ENCODE measurements at regions not wholly inside any gene's neighbourhood (a gene's known extent, or its start where the extent isn't known, plus 50 kb on each side); places are given as distances from the start of the nearest gene placed in this dataset.

DNA sequence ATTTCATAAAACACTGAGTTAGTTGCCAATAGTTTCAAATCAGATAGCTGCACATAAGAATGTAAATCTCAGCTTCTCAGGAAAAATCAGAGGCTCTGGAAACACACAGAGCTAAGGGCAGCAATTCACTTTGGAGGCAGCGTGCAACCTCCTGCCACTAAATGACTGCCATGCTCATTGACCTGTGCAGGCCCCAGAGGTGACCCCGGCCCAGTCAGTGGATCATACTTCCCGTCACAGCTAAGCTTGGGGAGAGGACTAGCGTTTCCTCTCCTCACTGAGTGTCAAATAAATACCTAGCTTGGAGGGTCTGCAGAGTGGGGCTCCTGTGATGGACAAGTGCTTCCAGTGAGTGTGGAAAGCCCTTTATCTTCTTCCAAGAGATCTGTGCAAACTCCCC is 67.2 kb downstream of the UQCRFS1 start:
- no peak for TF ChIP-seq POLR2A (IDR thresholded peaks at IDR 0.05)
- TF ChIP-seq, protein P1, sequence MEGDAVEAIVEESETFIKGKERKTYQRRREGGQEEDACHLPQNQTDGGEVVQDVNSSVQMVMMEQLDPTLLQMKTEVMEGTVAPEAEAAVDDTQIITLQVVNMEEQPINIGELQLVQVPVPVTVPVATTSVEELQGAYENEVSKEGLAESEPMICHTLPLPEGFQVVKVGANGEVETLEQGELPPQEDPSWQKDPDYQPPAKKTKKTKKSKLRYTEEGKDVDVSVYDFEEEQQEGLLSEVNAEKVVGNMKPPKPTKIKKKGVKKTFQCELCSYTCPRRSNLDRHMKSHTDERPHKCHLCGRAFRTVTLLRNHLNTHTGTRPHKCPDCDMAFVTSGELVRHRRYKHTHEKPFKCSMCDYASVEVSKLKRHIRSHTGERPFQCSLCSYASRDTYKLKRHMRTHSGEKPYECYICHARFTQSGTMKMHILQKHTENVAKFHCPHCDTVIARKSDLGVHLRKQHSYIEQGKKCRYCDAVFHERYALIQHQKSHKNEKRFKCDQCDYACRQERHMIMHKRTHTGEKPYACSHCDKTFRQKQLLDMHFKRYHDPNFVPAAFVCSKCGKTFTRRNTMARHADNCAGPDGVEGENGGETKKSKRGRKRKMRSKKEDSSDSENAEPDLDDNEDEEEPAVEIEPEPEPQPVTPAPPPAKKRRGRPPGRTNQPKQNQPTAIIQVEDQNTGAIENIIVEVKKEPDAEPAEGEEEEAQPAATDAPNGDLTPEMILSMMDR (IDR thresholded peaks at IDR 0.05): no peak
- TF ChIP-seq EP300 (IDR thresholded peaks at IDR 0.05): no peak
